PC-9 (cell line): ENCODE measurements at regions not wholly inside any gene's neighbourhood (a gene's known extent, or its start where the extent isn't known, plus 50 kb on each side); places are given as distances from the start of the nearest gene placed in this dataset.

Experiments
- EZH2 ChIP-seq: fragments of 200-600 bp; sonication (generic); IDR thresholded peaks from 2 replicates; pipeline ENCODE4 v1.8.0; 2017; ENCODE audit warnings: antibody characterized with exemption, low read depth
- TF ChIP-seq, protein P1 (sequence below): fragments of 200-600 bp; sonication (generic); conservative IDR thresholded peaks from 2 replicates; pipeline ENCODE4 v1.6.1; 2017; ENCODE audit warnings: mixed run types, antibody characterized with exemption, mild to moderate bottlenecking, moderate library complexity

DNA sequence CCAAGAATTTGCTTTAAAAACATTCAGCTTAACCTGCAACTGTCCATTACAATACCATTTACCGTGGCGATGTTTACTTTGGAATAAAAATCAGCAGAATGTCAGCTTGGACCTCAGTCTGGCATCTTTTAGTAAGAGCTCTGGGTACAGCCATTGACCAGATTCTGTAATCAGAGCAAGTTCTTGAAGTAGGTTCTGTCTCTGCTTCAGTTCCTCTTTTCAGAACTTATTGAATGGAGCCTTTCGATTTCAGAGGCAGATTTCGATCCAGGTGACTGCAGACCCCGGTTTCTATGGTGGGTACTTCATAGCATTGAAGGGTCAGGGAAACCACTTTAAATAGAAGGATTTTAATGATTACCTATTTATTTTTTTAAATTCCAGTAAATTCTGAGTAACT, 53.4 kb upstream of the SV2C start:
- TF ChIP-seq EZH2, result no peak
- TF ChIP-seq, protein P1, sequence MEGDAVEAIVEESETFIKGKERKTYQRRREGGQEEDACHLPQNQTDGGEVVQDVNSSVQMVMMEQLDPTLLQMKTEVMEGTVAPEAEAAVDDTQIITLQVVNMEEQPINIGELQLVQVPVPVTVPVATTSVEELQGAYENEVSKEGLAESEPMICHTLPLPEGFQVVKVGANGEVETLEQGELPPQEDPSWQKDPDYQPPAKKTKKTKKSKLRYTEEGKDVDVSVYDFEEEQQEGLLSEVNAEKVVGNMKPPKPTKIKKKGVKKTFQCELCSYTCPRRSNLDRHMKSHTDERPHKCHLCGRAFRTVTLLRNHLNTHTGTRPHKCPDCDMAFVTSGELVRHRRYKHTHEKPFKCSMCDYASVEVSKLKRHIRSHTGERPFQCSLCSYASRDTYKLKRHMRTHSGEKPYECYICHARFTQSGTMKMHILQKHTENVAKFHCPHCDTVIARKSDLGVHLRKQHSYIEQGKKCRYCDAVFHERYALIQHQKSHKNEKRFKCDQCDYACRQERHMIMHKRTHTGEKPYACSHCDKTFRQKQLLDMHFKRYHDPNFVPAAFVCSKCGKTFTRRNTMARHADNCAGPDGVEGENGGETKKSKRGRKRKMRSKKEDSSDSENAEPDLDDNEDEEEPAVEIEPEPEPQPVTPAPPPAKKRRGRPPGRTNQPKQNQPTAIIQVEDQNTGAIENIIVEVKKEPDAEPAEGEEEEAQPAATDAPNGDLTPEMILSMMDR, result no peak
